CD4-positive, alpha-beta T cell (primary cell): ENCODE measurements at regions not wholly inside any gene's neighbourhood (a gene's known extent, or its start where the extent isn't known, plus 50 kb on each side); places are given as distances from the start of the nearest gene placed in this dataset.

Source experiments
- ATAC-seq: fragments of 200-7000 bp; cut with Tn5 transposase; one replicate; pipeline ENCODE4 v1.10.0; 2022; ENCODE audit warnings: mild to moderate bottlenecking; ENCODE audit not compliant: poor library complexity
- CTCF ChIA-PET: fragments of 350-600 bp; sonication (Branson Sonifier 250); formaldehyde crosslinking; loops from one replicate; lab custom pipeline; 2021; ENCODE audit warnings: antibody characterized with exemption, inconsistent platforms; lab: Charles Lee
- POLR2A ChIA-PET: fragments of 350-600 bp; sonication (Branson Sonifier 250); formaldehyde crosslinking; loops from one replicate; lab custom pipeline; 2021; ENCODE audit warnings: antibody characterized with exemption, inconsistent platforms; lab: Charles Lee
- DNase-seq, 14 experiments: peaks; one replicate each; pipeline ENCODE4 v3.0.0-alpha.2; 2013 to 2020; ENCODE audit warnings: mixed read lengths in 2 of 14
- H3K27ac ChIP-seq, 2 donors: one replicate each; pipeline versions ENCODE4 v1.5.1 to v1.7.0; 2013; ENCODE audit warnings: low read length in 2 of 2, low read depth in 1 of 2, mild to moderate bottlenecking in 1 of 2
- H3K27me3 ChIP-seq, 2 experiments: 1 replicate in 1 of 2; 2 replicates in 1 of 2; pipeline versions ENCODE4 v1.6.1 to v1.7.0; 2013; ENCODE audit warnings: low read length in 2 of 2, control low read depth in 1 of 2, mild to moderate bottlenecking in 1 of 2, moderate library complexity in 1 of 2; ENCODE audit not compliant: insufficient read depth in 2 of 2, control insufficient read depth in 1 of 2
- H3K36me3 ChIP-seq: one replicate; pipeline ENCODE4 v1.6.1; 2013; ENCODE audit warnings: low read length, control low read depth; ENCODE audit not compliant: insufficient read depth
- H3K4me1 ChIP-seq: one replicate; pipeline ENCODE4 v1.6.1; 2013; ENCODE audit warnings: low read length, control low read depth; ENCODE audit not compliant: insufficient read depth
- H3K4me3 ChIP-seq: one replicate; pipeline ENCODE4 v1.5.1; 2013; ENCODE audit warnings: mild to moderate bottlenecking, low read length, moderate library complexity
- H3K9me3 ChIP-seq, 2 experiments: 1 replicate in 1 of 2; 2 replicates in 1 of 2; pipeline versions ENCODE4 v1.6.1 to v1.7.0; 2013; ENCODE audit warnings: low read length in 2 of 2, mild to moderate bottlenecking in 2 of 2, control low read depth in 1 of 2, moderate library complexity in 1 of 2; ENCODE audit not compliant: control insufficient read depth in 1 of 2, insufficient read depth in 1 of 2
- H3K27ac Mint-ChIP-seq: one replicate; pipeline ENCODE4 v1.8.0; 2020; ENCODE audit warnings: mixed read lengths
- H3K27me3 Mint-ChIP-seq: one replicate; pipeline ENCODE4 v1.8.0; 2021; ENCODE audit warnings: mixed read lengths
- H3K36me3 Mint-ChIP-seq: one replicate; pipeline ENCODE4 v1.8.0; 2021; ENCODE audit warnings: low read depth, mixed read lengths
- H3K4me1 Mint-ChIP-seq: one replicate; pipeline ENCODE4 v1.8.0; 2021; ENCODE audit warnings: low read depth, mixed read lengths
- H3K4me3 Mint-ChIP-seq: one replicate; pipeline ENCODE4 v1.8.0; 2020; ENCODE audit warnings: mild to moderate bottlenecking, mixed read lengths
- H3K9me3 Mint-ChIP-seq: one replicate; pipeline ENCODE4 v1.8.0; 2020; ENCODE audit warnings: mixed read lengths
- CTCF ChIP-seq: fragments of 200-600 bp; IDR thresholded peaks from one replicate; pipeline ENCODE4 v1.8.0; 2022; ENCODE audit warnings: antibody characterized with exemption, mild to moderate bottlenecking
- intact Hi-C, 2 experiments: fragments of 100-400 bp; cut with DNase I in 1 of 2; cut with micrococcal nuclease in 1 of 2; formaldehyde crosslinking; loops; one replicate each; pipeline versions ENCODE4 v1.15.1 to v1.9.0; 2023 to 2025; cut with DNase I, micrococcal nuclease

- TF ChIP-seq CTCF = no peak
- no peak for DNase-seq
- H3K27ac ChIP-seq = no peak overlapping the region
- Mint-ChIP-seq H3K27ac (no peak overlapping the region), H3K4me1 (no peaks in the 10 kb centered on the region), H3K27me3 (peaks cover 16% of the 10 kb centered on the region), H3K4me3 (no peak overlapping the region), H3K36me3 (no peaks in the 10 kb centered on the region), H3K9me3 (peaks cover 2% of the 10 kb centered on the region)
- H3K4me1 ChIP-seq = no peaks in the 10 kb centered on the region
- ATAC-seq = no peak
- peaks cover 0 to 22% of the 10 kb centered on the region in 2 experiments for H3K9me3 ChIP-seq
- ChIA-PET CTCF (no interaction called here), POLR2A (no interaction called here)
- no peak overlapping the region for H3K4me3 ChIP-seq
- intact Hi-C loops = no loop called here
- H3K36me3 ChIP-seq = no peaks in the 10 kb centered on the region
- H3K27me3 ChIP-seq = no peaks in the 10 kb centered on the region
These were observed 191.7 kb downstream of the C16orf95 start for GRCh38 chr16:87125206-87126155.

GRCh38 chr16:87126403-87127025 lies 190.7 kb downstream of the C16orf95 start:
- no peaks in the 10 kb centered on the region for H3K27me3 ChIP-seq
- intact Hi-C loops = no loop called here
- Mint-ChIP-seq H3K9me3 (peaks cover 2% of the 10 kb centered on the region), H3K4me1 (no peaks in the 10 kb centered on the region), H3K36me3 (no peaks in the 10 kb centered on the region), H3K27me3 (peaks cover 9% of the 10 kb centered on the region), H3K27ac (no peak overlapping the region), H3K4me3 (no peak overlapping the region)
- H3K9me3 ChIP-seq = peaks cover 0 to 22% of the 10 kb centered on the region in 2 experiments
- H3K36me3 ChIP-seq = no peaks in the 10 kb centered on the region
- H3K4me3 ChIP-seq = no peak overlapping the region
- no peaks in the 10 kb centered on the region for H3K4me1 ChIP-seq
- ChIA-PET POLR2A (no interaction called here), CTCF (no interaction called here)
- no peak overlapping the region for H3K27ac ChIP-seq
- TF ChIP-seq CTCF = no peak
- ATAC-seq (no peak), DNase-seq (no peak)

DNA sequence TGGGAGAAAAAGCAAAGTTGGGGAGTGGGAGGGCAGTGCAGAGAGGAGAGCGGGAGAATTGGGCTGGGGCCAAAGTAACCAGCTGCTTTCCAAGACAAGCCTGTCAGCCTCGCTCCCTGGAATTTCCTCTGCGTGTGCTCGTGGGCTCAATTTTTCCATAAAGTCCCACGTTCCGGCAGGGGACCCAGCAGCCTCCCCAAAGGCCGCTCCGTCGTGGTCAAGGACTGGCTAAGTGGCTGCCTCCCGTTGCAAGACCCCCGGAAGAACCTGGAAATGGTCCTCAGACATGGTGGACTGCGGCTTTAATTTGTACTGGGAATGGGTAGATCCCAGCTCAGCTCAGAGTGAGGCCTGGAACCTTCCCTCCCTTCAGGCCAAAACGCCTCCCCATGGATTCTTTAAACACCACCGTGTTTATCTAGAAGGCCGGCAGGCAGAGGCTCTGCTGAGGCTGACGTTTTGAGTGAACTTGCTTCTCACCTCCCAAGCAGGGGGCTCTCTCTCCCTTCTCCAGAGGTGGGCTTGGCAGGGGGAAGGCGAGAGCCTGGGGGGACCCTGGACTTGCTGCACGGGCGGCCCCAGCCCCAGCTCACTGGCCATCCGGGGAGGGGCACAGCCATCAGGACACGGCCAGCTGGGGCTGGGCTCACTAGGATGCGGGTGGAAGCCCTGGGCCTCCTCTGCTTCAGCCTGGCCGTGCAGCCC lies 190.0 kb downstream of the C16orf95 start:
- Histone ChIP-seq H3K27me3 (no peaks in the 10 kb centered on the region), H3K27ac (no peak overlapping the region), H3K4me1 (no peaks in the 10 kb centered on the region), H3K36me3 (no peaks in the 10 kb centered on the region), H3K4me3 (no peak overlapping the region), H3K9me3 (peaks cover 0 to 27% of the 10 kb centered on the region in 2 experiments)
- ChIA-PET CTCF (no interaction called here), POLR2A (no interaction called here)
- no peak for ATAC-seq
- no peak for TF ChIP-seq CTCF
- intact Hi-C loops = no loop called here
- Mint-ChIP-seq H3K4me3 (no peak overlapping the region), H3K4me1 (no peaks in the 10 kb centered on the region), H3K27ac (no peak overlapping the region), H3K9me3 (peaks cover 2% of the 10 kb centered on the region), H3K36me3 (no peaks in the 10 kb centered on the region), H3K27me3 (peaks cover 3% of the 10 kb centered on the region)
- no peak for DNase-seq
